ENCODE measurements at regions not wholly inside any gene's neighbourhood (a gene's known extent, or its start where the extent isn't known, plus 50 kb on each side); places are given as distances from the start of the nearest gene placed in this dataset.

GRCh38 chr9:26722755-26723154 is 169.8 kb downstream of the CAAP1 start:
- TF ChIP-seq CREB5 (CRISPR knock-in tag; IDR thresholded peaks at IDR 0.05; ENCODE audit: low read depth) (no peak), TOX (CRISPR knock-in tag; IDR thresholded peaks at IDR 0.05; ENCODE audit: borderline replicate concordance) (no peak), PATZ1 (CRISPR knock-in tag; IDR thresholded peaks at IDR 0.05; ENCODE audit: borderline replicate concordance) (peak; percentile 35; the same call in 1 of the 2 replicates), TCF4 (CRISPR knock-in tag; IDR thresholded peaks at IDR 0.05; ENCODE audit: borderline replicate concordance) (no peak), ZNF565 (CRISPR knock-in tag; conservative IDR thresholded peaks at IDR 0.05; ENCODE audit: low read depth) (no peak), TSHZ2 (CRISPR knock-in tag; IDR thresholded peaks at IDR 0.05) (no peak)
- TF ChIP-seq, protein P1, sequence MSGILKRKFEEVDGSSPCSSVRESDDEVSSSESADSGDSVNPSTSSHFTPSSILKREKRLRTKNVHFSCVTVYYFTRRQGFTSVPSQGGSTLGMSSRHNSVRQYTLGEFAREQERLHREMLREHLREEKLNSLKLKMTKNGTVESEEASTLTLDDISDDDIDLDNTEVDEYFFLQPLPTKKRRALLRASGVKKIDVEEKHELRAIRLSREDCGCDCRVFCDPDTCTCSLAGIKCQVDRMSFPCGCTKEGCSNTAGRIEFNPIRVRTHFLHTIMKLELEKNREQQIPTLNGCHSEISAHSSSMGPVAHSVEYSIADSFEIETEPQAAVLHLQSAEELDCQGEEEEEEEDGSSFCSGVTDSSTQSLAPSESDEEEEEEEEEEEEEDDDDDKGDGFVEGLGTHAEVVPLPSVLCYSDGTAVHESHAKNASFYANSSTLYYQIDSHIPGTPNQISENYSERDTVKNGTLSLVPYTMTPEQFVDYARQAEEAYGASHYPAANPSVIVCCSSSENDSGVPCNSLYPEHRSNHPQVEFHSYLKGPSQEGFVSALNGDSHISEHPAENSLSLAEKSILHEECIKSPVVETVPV (CRISPR knock-in tag; IDR thresholded peaks at IDR 0.05) = no peak

Measured in SK-N-SH treated with all-trans-retinoic acid at 6 μM for 48 hours (cell line).